ENCODE measurements at regions not wholly inside any gene's neighbourhood (a gene's known extent, or its start where the extent isn't known, plus 50 kb on each side); places are given as distances from the start of the nearest gene placed in this dataset.

DNA sequence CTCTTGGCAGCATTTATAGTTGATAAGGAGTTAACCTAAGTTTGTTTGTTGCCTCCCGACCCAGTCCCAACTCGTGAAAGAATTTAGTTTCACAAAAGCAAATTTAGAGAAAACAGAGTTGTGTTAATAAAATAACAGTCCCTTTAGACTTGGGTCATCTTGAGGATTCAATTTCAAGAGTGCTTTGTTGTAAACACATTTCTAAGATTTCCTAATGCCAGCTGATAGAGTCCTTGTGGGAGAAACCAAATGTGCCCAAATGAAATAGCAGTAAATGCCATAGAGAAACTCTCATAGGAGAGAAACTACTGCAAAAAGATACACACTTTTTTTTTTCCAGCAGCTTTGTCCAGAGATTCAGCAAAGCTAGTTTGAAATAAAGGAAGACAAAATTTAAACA is 211.3 kb upstream of the BMPER start:
- Histone ChIP-seq H3K27me3 (no peaks in the 10 kb centered on the region), H3K4me3 (no peak overlapping the region), H3K4me1 (no peaks in the 10 kb centered on the region), H3K9me3 (no peaks in the 10 kb centered on the region), H3K36me3 (no peaks in the 10 kb centered on the region), H3K27ac (no peak overlapping the region)
- no peak for TF ChIP-seq POLR2A (IDR thresholded peaks at IDR 0.05)
- TF ChIP-seq, protein P1, sequence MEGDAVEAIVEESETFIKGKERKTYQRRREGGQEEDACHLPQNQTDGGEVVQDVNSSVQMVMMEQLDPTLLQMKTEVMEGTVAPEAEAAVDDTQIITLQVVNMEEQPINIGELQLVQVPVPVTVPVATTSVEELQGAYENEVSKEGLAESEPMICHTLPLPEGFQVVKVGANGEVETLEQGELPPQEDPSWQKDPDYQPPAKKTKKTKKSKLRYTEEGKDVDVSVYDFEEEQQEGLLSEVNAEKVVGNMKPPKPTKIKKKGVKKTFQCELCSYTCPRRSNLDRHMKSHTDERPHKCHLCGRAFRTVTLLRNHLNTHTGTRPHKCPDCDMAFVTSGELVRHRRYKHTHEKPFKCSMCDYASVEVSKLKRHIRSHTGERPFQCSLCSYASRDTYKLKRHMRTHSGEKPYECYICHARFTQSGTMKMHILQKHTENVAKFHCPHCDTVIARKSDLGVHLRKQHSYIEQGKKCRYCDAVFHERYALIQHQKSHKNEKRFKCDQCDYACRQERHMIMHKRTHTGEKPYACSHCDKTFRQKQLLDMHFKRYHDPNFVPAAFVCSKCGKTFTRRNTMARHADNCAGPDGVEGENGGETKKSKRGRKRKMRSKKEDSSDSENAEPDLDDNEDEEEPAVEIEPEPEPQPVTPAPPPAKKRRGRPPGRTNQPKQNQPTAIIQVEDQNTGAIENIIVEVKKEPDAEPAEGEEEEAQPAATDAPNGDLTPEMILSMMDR (IDR thresholded peaks at IDR 0.05): no peak
- intact Hi-C loops (cut with DNase I): no loop called here
- WGBS, 4 donors: 50 to 76% (median 58%) methylated on average over 2 of the region's 2 CpGs
- no peak for DNase-seq
- no peak for ATAC-seq

DNA sequence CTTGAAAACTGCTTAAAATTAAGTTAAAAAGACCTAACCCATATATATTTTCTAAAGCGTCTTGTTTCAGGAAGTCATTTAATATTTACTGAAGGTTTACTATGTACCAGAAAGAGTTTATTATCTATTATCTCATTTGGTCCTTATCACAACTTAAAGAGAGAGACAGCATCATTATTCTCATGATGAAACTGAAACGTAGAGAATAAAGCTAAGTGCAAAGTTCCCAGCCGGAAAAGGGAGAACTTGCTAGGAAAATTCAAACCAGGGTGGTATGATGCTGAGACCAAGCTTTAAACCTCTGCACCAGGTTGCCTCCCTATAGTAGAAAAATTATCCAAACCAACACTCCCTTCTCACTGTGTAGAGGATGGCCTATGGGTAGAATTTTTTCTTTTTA is 207.7 kb upstream of the BMPER start:
- Histone ChIP-seq H3K36me3 (no peaks in the 10 kb centered on the region), H3K4me1 (no peaks in the 10 kb centered on the region), H3K27ac (no peak overlapping the region), H3K4me3 (no peak overlapping the region), H3K9me3 (peaks cover 0 to 28% (median 11%) of the 10 kb centered on the region in 12 donors), H3K27me3 (no peaks in the 10 kb centered on the region)
- intact Hi-C loops (cut with DNase I): no loop called here
- DNase-seq: no peak
- no peak for ATAC-seq
- TF ChIP-seq, protein P1 (IDR thresholded peaks at IDR 0.05): no peak
- no peak for TF ChIP-seq POLR2A (IDR thresholded peaks at IDR 0.05)
- WGBS, 4 donors: 65 to 84% (median 69%) methylated on average over 3 of the region's 3 CpGs

DNA sequence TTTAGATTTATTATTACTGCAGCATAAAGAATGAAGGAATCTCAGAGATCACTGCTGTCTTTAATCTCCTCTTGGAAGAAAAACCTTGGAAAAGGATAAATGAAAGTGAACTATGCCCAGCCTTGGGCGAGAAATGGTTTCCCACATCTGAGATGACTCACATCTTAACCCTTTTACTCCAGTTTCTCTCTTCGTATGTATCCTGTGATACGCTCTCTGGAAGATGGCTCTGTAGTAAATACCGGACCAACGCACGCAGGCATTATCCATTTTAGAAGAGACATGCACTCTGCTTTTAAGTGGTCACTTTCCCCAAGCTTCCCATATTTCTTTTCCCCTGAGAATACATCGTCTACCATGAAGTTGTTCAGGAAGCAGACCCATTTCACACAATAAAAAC is 207.3 kb upstream of the BMPER start:
- H3K27ac ChIP-seq: no peak overlapping the region
- intact Hi-C loops (cut with DNase I): no loop called here
- no peak overlapping the region for H3K4me3 ChIP-seq
- TF ChIP-seq, protein P1 (IDR thresholded peaks at IDR 0.05): no peak
- no peak for TF ChIP-seq POLR2A (IDR thresholded peaks at IDR 0.05)
- DNase-seq (no peak), ATAC-seq (no peak)
- WGBS, 4 donors: 88 to 90% (median 89%) methylated on average over 7 of the region's 7 CpGs
- peaks cover 0 to 28% (median 11%) of the 10 kb centered on the region in 12 donors for H3K9me3 ChIP-seq
- H3K4me1 ChIP-seq: no peaks in the 10 kb centered on the region
- H3K36me3 ChIP-seq: no peaks in the 10 kb centered on the region
- H3K27me3 ChIP-seq: no peaks in the 10 kb centered on the region

DNA sequence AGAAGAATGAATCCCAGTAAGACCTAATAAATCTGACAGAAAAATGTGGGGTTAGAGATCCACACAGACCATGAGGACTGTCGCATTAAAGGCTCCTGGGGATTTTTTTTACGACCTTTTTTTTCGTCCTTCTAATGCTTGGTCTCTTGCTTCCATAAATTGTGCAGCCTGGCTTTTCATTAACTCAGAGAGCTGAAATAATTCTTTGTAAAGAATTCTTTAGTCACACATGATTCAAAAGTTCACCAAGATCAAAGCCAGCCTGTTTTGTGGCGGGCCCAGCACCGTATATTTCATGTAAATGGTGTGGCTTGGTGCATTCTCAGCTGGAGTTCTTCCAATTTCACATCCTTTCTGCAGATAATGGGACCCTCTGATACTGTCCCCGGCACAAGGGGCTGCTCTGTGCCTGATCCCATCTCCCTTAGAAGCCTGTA is 206.6 kb upstream of the BMPER start:
- Histone ChIP-seq H3K27me3 (no peaks in the 10 kb centered on the region), H3K4me3 (no peak overlapping the region), H3K36me3 (no peaks in the 10 kb centered on the region), H3K9me3 (peaks cover 0 to 28% (median 11%) of the 10 kb centered on the region in 12 donors), H3K27ac (no peak overlapping the region), H3K4me1 (no peaks in the 10 kb centered on the region)
- DNase-seq (no peak), ATAC-seq (no peak)
- TF ChIP-seq, protein P1 (IDR thresholded peaks at IDR 0.05): no peak
- TF ChIP-seq POLR2A (IDR thresholded peaks at IDR 0.05): no peak
- 86 to 92% (median 88%) methylated on average over 6 of the region's 6 CpGs for WGBS, 4 donors
- intact Hi-C loops (cut with DNase I): no loop called here

Data from heart left ventricle (tissue), 16 donors.